Fibroblast of lung (primary cell): ENCODE measurements at regions not wholly inside any gene's neighbourhood (a gene's known extent, or its start where the extent isn't known, plus 50 kb on each side); places are given as distances from the start of the nearest gene placed in this dataset.

Source experiments
- DNase-seq, 2 donors: peaks; one replicate each; pipeline versions ENCODE4 v3.0.0 to v3.0.0-alpha.2; 2010; ENCODE audit warnings: low read depth in 2 of 2
- H2AFZ ChIP-seq: 2 replicates; pipeline ENCODE4 v1.5.1; 2012; ENCODE audit warnings: low read length, control low read depth, inconsistent platforms
- H3K27ac ChIP-seq: 2 replicates; pipeline ENCODE4 v1.5.1; 2011; ENCODE audit warnings: low read length, control low read depth; ENCODE audit not compliant: insufficient read depth
- H3K27me3 ChIP-seq: 2 replicates; pipeline ENCODE4 v1.5.1; 2011; ENCODE audit warnings: mild to moderate bottlenecking, low read length; ENCODE audit not compliant: control insufficient read depth, insufficient read depth
- H3K36me3 ChIP-seq: 2 replicates; pipeline ENCODE4 v1.5.1; 2011; ENCODE audit warnings: low read length; ENCODE audit not compliant: control insufficient read depth, insufficient read depth
- H3K4me1 ChIP-seq: 2 replicates; pipeline ENCODE4 v1.5.1; 2011; ENCODE audit warnings: low read length; ENCODE audit not compliant: control insufficient read depth, insufficient read depth; ENCODE audit errors: extremely low read depth
- H3K4me2 ChIP-seq: 2 replicates; pipeline ENCODE4 v1.5.1; 2011; ENCODE audit warnings: low read length, control low read depth; ENCODE audit not compliant: insufficient read depth; ENCODE audit errors: extremely low read depth
- H3K4me3 ChIP-seq, 4 experiments: fragments of 200-600 bp in 1 of 4; sonication (generic) in 1 of 4; replicated peaks in 1 of 4; 2 replicates each; pipeline ENCODE4 v1.5.1; 2011 to 2016; ENCODE audit warnings: low read length in 4 of 4, low read depth in 3 of 4, mild to moderate bottlenecking in 3 of 4, control low read depth in 2 of 4, inconsistent platforms in 1 of 4, mixed read lengths in 1 of 4; ENCODE audit not compliant: insufficient read depth in 1 of 4; ENCODE audit errors: control extremely low read depth in 1 of 4
- H3K79me2 ChIP-seq: 2 replicates; pipeline ENCODE4 v1.5.1; 2012; ENCODE audit warnings: mild to moderate bottlenecking, low read length, inconsistent platforms; ENCODE audit not compliant: control insufficient read depth, insufficient read depth
- H3K9ac ChIP-seq: 2 replicates; pipeline ENCODE4 v1.5.1; 2011; ENCODE audit warnings: mild to moderate bottlenecking, low read length, control low read depth; ENCODE audit not compliant: insufficient read depth
- H3K9me3 ChIP-seq: 2 replicates; pipeline ENCODE4 v1.5.1; 2012; ENCODE audit warnings: low read depth, low read length; ENCODE audit not compliant: control insufficient read depth, insufficient read depth
- H4K20me1 ChIP-seq: 2 replicates; pipeline ENCODE4 v1.5.1; 2011; ENCODE audit warnings: low read length; ENCODE audit not compliant: control insufficient read depth, insufficient read depth; ENCODE audit errors: extremely low read depth
- CTCF ChIP-seq, 2 donors: IDR thresholded peaks in 1 of 2; conservative IDR thresholded peaks in 1 of 2; 1 replicate in 1 of 2; 2 replicates in 1 of 2; pipeline ENCODE4 v1.5.1; 2011 to 2012; ENCODE audit warnings: low read length in 2 of 2, control low read depth in 1 of 2, inconsistent platforms in 1 of 2, low read depth in 1 of 2, mild to moderate bottlenecking in 1 of 2
- EZH2 ChIP-seq: IDR thresholded peaks from 2 replicates; pipeline ENCODE4 v1.5.1; 2012; ENCODE audit warnings: low read length, control low read depth, mild to moderate bottlenecking; ENCODE audit errors: missing control alignments

DNA sequence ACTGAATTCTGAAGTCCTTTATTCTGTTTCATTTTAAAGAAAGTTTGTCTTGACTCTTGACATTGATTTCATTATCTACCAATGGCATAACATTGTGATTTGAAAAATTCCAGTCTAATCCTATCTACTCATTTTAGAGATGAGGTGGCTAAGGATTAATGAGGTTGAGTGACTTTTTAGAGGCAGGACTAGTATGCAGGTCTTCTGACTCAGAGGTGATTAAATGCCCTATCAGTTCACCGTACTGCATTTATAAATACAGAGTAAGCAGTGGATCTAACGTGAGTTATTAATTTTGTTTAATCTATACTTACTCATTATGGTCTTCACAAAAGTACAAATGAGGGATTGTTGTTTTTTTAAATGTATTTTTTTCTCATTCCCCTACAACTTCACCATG, 277.6 kb downstream of the PTBP2 start:
- Histone ChIP-seq H3K9ac (no peak overlapping the region), H3K4me2 (no peak overlapping the region), H3K79me2 (no peaks in the 10 kb centered on the region), H3K27me3 (no peaks in the 10 kb centered on the region), H3K9me3 (no peaks in the 10 kb centered on the region), H3K4me1 (peaks cover 3% of the 10 kb centered on the region), H2AFZ (no peak overlapping the region), H4K20me1 (no peaks in the 10 kb centered on the region), H3K27ac (no peak overlapping the region), H3K36me3 (no peaks in the 10 kb centered on the region), H3K4me3 (no peak overlapping the region)
- DNase-seq: peak in 1 of 2 donors; percentile 69
- TF ChIP-seq CTCF (conservative IDR thresholded peaks at IDR 0.05 in 1 of 2, IDR thresholded peaks at IDR 0.05 in 1 of 2; ENCODE audit: low read depth in 1 of 2, low read length in 2 of 2): no peak

DNA sequence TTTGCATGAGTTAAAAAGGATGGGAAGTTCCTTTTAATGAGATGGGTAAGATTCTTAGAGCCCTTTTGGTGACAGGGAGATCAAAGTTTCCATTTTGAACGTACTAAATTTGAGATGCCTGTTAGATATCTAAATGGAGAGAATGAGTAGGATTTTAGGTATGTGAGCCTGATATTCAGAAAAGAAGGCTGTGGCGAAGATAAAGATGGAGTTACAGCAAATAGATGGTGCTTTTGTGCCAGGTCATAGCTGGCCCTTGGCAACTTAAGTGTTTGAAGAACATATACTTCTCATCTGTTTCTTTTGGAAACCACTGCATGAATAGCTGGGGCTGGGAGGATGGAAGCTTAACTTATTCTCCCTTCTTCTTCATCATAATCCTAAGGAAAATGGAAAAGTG, 282.5 kb downstream of the PTBP2 start:
- Histone ChIP-seq H4K20me1 (no peaks in the 10 kb centered on the region), H3K9ac (no peak overlapping the region), H3K27ac (no peak overlapping the region), H3K4me3 (no peak overlapping the region), H3K4me2 (no peak overlapping the region), H2AFZ (no peak overlapping the region), H3K36me3 (no peaks in the 10 kb centered on the region), H3K9me3 (no peaks in the 10 kb centered on the region), H3K27me3 (no peaks in the 10 kb centered on the region), H3K79me2 (no peaks in the 10 kb centered on the region), H3K4me1 (no peaks in the 10 kb centered on the region)
- DNase-seq: peak in 1 of 2 donors; percentile 73
- TF ChIP-seq EZH2 (no peak), CTCF (conservative IDR thresholded peaks at IDR 0.05 in 1 of 2, IDR thresholded peaks at IDR 0.05 in 1 of 2; ENCODE audit: low read depth in 1 of 2, low read length in 2 of 2) (no peak)

- H4K20me1 ChIP-seq: no peaks in the 10 kb centered on the region
- H3K79me2 ChIP-seq: no peaks in the 10 kb centered on the region
These were observed 283.2 kb downstream of the PTBP2 start for GRCh38 chr1:97004743-97005142.

More at GRCh38 chr1:97004743-97005142, 283.2 kb downstream of the PTBP2 start:
- no peak for DNase-seq
- Histone ChIP-seq H3K4me1 (no peaks in the 10 kb centered on the region), H2AFZ (no peak overlapping the region), H3K36me3 (no peaks in the 10 kb centered on the region), H3K27me3 (no peaks in the 10 kb centered on the region), H3K9me3 (no peaks in the 10 kb centered on the region), H3K4me3 (no peak overlapping the region), H3K9ac (no peak overlapping the region), H3K27ac (no peak overlapping the region), H3K4me2 (no peak overlapping the region)
- TF ChIP-seq CTCF (conservative IDR thresholded peaks at IDR 0.05 in 1 of 2, IDR thresholded peaks at IDR 0.05 in 1 of 2; ENCODE audit: low read depth in 1 of 2, low read length in 2 of 2) (no peak), EZH2 (no peak)
